Heart left ventricle (tissue), 13 donors: ENCODE measurements at regions not wholly inside any gene's neighbourhood (a gene's known extent, or its start where the extent isn't known, plus 50 kb on each side); places are given as distances from the start of the nearest gene placed in this dataset.

Source experiments
- POLR2A ChIP-seq, 2 donors: fragments of 450-650 bp; IDR thresholded peaks; one replicate each; pipeline ENCODE4 v1.6.1; 2017; ENCODE audit warnings: antibody characterized with exemption in 2 of 2, mild to moderate bottlenecking in 2 of 2, moderate library complexity in 2 of 2
- TF ChIP-seq, protein P1 (sequence below), 12 donors: fragments of 200-600 bp; sonication (generic) in 4 of 12; IDR thresholded peaks; one replicate each; pipeline versions ENCODE4 v1.5.0 to v1.8.0; 2018 to 2022; ENCODE audit warnings: antibody characterized with exemption in 12 of 12, mild to moderate bottlenecking in 5 of 12
- donor health status: ischemic (EF 13 %, LVEDD 7.1; RV severe dilation, severe dysfunction).
- donor health status: DM: no; HTN: yes; CAD: no.
- donor health status: DM: no; HTN: no; CAD: no.
- donor health status: ischemic (EF 25% LVEDD 6.9; RV normal size, moderate dysfunction).
- donor health status: ischemic (EF 25% LVEDD 5.7; RV mildly dilated, moderate dysfunction).
- donor health status: ischemic (EF 35%, LVEDD 5.7; RV mildly dilated, moderate dysfunction).
- donor health status: nonischemic (EF 11% LVEDD 7.7; RV severe dilation, severe dysfunction).
- donor health status: DM: yes; HTN: yes; CAD: no.
- donor health status: PGD.
- donor health status: ischemic (EF 29% LVEDD 5.4; RV normal size, mild dysfunction).
- donor health status: nonischemic (EF 23%, LVEDD 6.1; RV moderate dilation, normal function).

DNA sequence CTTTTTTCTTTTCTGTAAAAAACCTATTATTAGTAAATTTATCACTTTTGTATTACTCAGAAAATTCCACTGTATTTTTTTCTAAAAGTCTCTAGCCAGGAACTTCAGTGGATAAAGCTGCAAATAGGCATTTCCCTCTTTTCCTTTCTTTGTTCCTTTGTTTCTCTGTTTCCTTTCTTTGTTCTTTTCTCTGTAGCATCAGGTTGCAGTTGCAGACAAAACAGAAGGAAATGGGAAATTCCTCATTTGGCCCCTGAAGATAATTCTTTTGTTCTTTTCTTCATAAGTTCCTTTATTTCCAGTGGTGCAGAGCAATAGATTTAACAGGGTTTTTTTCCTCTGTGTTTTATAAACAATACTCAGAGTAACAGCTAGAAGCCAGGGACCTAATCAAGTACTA lies 416.5 kb downstream of the TBL1XR1 start:
- TF ChIP-seq, protein P1, sequence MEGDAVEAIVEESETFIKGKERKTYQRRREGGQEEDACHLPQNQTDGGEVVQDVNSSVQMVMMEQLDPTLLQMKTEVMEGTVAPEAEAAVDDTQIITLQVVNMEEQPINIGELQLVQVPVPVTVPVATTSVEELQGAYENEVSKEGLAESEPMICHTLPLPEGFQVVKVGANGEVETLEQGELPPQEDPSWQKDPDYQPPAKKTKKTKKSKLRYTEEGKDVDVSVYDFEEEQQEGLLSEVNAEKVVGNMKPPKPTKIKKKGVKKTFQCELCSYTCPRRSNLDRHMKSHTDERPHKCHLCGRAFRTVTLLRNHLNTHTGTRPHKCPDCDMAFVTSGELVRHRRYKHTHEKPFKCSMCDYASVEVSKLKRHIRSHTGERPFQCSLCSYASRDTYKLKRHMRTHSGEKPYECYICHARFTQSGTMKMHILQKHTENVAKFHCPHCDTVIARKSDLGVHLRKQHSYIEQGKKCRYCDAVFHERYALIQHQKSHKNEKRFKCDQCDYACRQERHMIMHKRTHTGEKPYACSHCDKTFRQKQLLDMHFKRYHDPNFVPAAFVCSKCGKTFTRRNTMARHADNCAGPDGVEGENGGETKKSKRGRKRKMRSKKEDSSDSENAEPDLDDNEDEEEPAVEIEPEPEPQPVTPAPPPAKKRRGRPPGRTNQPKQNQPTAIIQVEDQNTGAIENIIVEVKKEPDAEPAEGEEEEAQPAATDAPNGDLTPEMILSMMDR (IDR thresholded peaks at IDR 0.05): no peak
- no peak for TF ChIP-seq POLR2A (IDR thresholded peaks at IDR 0.05)
